HG03135 (cell line): ENCODE measurements at regions not wholly inside any gene's neighbourhood (a gene's known extent, or its start where the extent isn't known, plus 50 kb on each side); places are given as distances from the start of the nearest gene placed in this dataset.
"Not testable (repeated sequence)": the region's sequence is repeated elsewhere in the genome, so short reads cannot be mapped to it uniquely, and the experiment has no call there.

Experiments used
- ATAC-seq: cut with Tn5 transposase; IDR thresholded peaks from one replicate; pipeline ENCODE4 v1.9.1; 2021; ENCODE audit warnings: mild to moderate bottlenecking, moderate library complexity; ENCODE audit not compliant: unreplicated experiment

GRCh38 chr4:53885668-53886067 lies 178.7 kb downstream of the CHIC2 start:
- ATAC-seq, result no peak

GRCh38 chr4:53877096-53877495 lies 187.3 kb downstream of the CHIC2 start:
- ATAC-seq, result not testable (repeated sequence)

- ATAC-seq, result no peak
Measured at GRCh38 chr4:53866055-53866454, 198.3 kb downstream of the CHIC2 start.

GRCh38 chr4:53865054-53865453 lies 199.4 kb downstream of the CHIC2 start:
- no peak for ATAC-seq

- ATAC-seq, result no peak
Measured at GRCh38 chr4:53863736-53864365, 200.6 kb downstream of the CHIC2 start.

GRCh38 chr4:53863158-53863557 lies 201.2 kb downstream of the CHIC2 start:
- no peak for ATAC-seq

GRCh38 chr4:53861856-53862610 lies 202.4 kb downstream of the CHIC2 start:
- ATAC-seq, result no peak

- no peak for ATAC-seq
Measured at GRCh38 chr4:53859305-53859704, 205.1 kb downstream of the CHIC2 start.

- ATAC-seq, result no peak
Measured at GRCh38 chr4:53858744-53859143, 205.7 kb downstream of the CHIC2 start.

- ATAC-seq, result no peak
Measured at GRCh38 chr4:53855581-53856250, 208.7 kb downstream of the CHIC2 start.

- no peak for ATAC-seq
Measured at GRCh38 chr4:53854991-53855568, 209.3 kb downstream of the CHIC2 start.

- ATAC-seq, result no peak
Measured at GRCh38 chr4:53852343-53852742, 212.1 kb downstream of the CHIC2 start.

GRCh38 chr4:53847965-53848364 lies 216.4 kb downstream of the CHIC2 start:
- ATAC-seq, result no peak

- no peak for ATAC-seq
Measured at GRCh38 chr4:53844551-53844950, 219.9 kb downstream of the CHIC2 start.

GRCh38 chr4:53844133-53844532 lies 220.3 kb downstream of the CHIC2 start:
- ATAC-seq, result no peak

- no peak for ATAC-seq
Measured at GRCh38 chr4:53841711-53842110, 222.7 kb downstream of the CHIC2 start.

- ATAC-seq, result no peak
Measured at GRCh38 chr4:53840643-53841042, 223.8 kb downstream of the CHIC2 start.

GRCh38 chr4:53833302-53834003 lies 231.0 kb downstream of the CHIC2 start:
- ATAC-seq, result not testable (repeated sequence)

- no peak for ATAC-seq
Measured at GRCh38 chr4:53832549-53832948, 231.9 kb downstream of the CHIC2 start.

GRCh38 chr4:53830511-53830910 lies 233.9 kb downstream of the CHIC2 start:
- no peak for ATAC-seq
